Brain microvascular endothelial cell (primary cell): ENCODE measurements at regions not wholly inside any gene's neighbourhood (a gene's known extent, or its start where the extent isn't known, plus 50 kb on each side); places are given as distances from the start of the nearest gene placed in this dataset.
"Not testable (repeated sequence)": the region's sequence is repeated elsewhere in the genome, so short reads cannot be mapped to it uniquely, and the experiment has no call there.

ENCODE experiments used
- DNase-seq: peaks from one replicate; pipeline ENCODE4 v3.0.0-alpha.2; 2020
- H3K27ac ChIP-seq: fragments of 250-450 bp; sonication (Bioruptor Pico); 2 replicates; pipeline ENCODE4 v1.5.1; 2020; ENCODE audit warnings: mild to moderate bottlenecking, moderate library complexity
- H3K27me3 ChIP-seq: fragments of 250-450 bp; sonication (Bioruptor Pico); replicated peaks from 2 replicates; pipeline ENCODE4 v1.5.1; 2020; ENCODE audit warnings: mild to moderate bottlenecking
- H3K36me3 ChIP-seq: fragments of 250-450 bp; sonication (Bioruptor Pico); replicated peaks from 2 replicates; pipeline ENCODE4 v1.5.1; 2020; ENCODE audit warnings: mild to moderate bottlenecking
- H3K4me3 ChIP-seq: 2 replicates; pipeline ENCODE4 v1.5.1; 2011; ENCODE audit warnings: low read depth, mild to moderate bottlenecking, control low read depth, low read length, moderate library complexity
- CTCF ChIP-seq: IDR thresholded peaks from 2 replicates; pipeline ENCODE4 v1.5.1; 2011; ENCODE audit warnings: low read depth, mild to moderate bottlenecking, moderate library complexity, low read length, control low read depth, inconsistent platforms; ENCODE audit errors: missing control alignments
- in situ Hi-C: cut with HindIII; loops from 2 replicates; pipeline ENCODE4 v1.10.0; 2017; ENCODE audit warnings: low sequenced_read_pairs, low pct_ligation_motif_present

- Histone ChIP-seq H3K36me3 (no peaks in the 10 kb centered on the region), H3K27me3 (no peaks in the 10 kb centered on the region), H3K4me3 (no peak overlapping the region), H3K27ac (no peak overlapping the region)
- DNase-seq = no peak
- no peak for TF ChIP-seq CTCF
- in situ Hi-C loops = no loop called here
Measured at GRCh38 chr11:64428693-64429092, 69.7 kb downstream of the RPS6KA4 start.

GRCh38 chr11:64429970-64430369 is 71.0 kb downstream of the RPS6KA4 start:
- H3K36me3 ChIP-seq = no peaks in the 10 kb centered on the region
- in situ Hi-C loops = no loop called here
- H3K27me3 ChIP-seq = peaks cover 4% of the 10 kb centered on the region
- H3K4me3 ChIP-seq = no peak overlapping the region
- no peak overlapping the region for H3K27ac ChIP-seq
- TF ChIP-seq CTCF = no peak
- no peak for DNase-seq

DNA sequence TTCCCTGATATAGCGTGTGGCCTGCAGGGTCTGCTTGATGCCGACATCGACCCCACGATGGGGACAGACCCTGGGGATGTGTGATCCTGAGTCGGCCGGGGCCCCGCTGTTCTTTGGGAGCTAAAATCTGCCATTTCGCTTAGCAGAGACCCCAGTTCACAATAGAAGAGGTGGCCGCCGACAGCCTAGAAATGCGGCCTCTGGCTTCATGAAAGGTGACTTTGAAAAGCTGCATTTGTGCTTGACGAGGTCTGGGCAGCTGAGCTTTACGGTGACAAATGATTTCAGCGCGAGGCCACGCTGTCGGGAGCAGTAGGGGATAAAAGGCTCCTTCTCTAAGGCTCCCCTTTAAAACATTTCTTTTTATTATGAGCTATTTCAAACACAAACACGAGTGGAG is 71.7 kb downstream of the RPS6KA4 start:
- in situ Hi-C loops = no loop called here
- no peak for DNase-seq
- TF ChIP-seq CTCF = no peak

GRCh38 chr11:64436000-64436399 is 77.0 kb downstream of the RPS6KA4 start:
- Histone ChIP-seq H3K27me3 (peaks cover 11% of the 10 kb centered on the region), H3K27ac (no peak overlapping the region)

More for the DNA sequence above, 71.7 kb downstream of the RPS6KA4 start:
- Histone ChIP-seq H3K27ac (no peak overlapping the region), H3K4me3 (no peak overlapping the region), H3K27me3 (peaks cover 4% of the 10 kb centered on the region), H3K36me3 (no peaks in the 10 kb centered on the region)

GRCh38 chr11:64437426-64437825 is 78.5 kb downstream of the RPS6KA4 start:
- no peak for DNase-seq
- in situ Hi-C loops = no loop called here
- TF ChIP-seq CTCF = no peak
- peaks cover 11% of the 10 kb centered on the region for H3K27me3 ChIP-seq
- no peaks in the 10 kb centered on the region for H3K36me3 ChIP-seq
- H3K4me3 ChIP-seq = no peak overlapping the region
- no peak overlapping the region for H3K27ac ChIP-seq

More at GRCh38 chr11:64436000-64436399, 77.0 kb downstream of the RPS6KA4 start:
- DNase-seq = no peak
- in situ Hi-C loops = no loop called here
- Histone ChIP-seq H3K4me3 (no peak overlapping the region), H3K36me3 (no peaks in the 10 kb centered on the region)
- no peak for TF ChIP-seq CTCF

GRCh38 chr11:64438986-64439771 is 80.2 kb downstream of the RPS6KA4 start:
- no peak for DNase-seq
- Histone ChIP-seq H3K27ac (no peak overlapping the region), H3K4me3 (no peak overlapping the region), H3K27me3 (peaks cover 11% of the 10 kb centered on the region), H3K36me3 (no peaks in the 10 kb centered on the region)
- in situ Hi-C loops = no loop called here
- no peak for TF ChIP-seq CTCF

- in situ Hi-C loops, H3K27me3 ChIP-seq, H3K36me3 ChIP-seq, H3K4me3 ChIP-seq, DNase-seq, H3K27ac ChIP-seq: not testable (repeated sequence)
Measured at GRCh38 chr11:64439772-64440491, 81.0 kb downstream of the RPS6KA4 start.
